ENCODE measurements at regions not wholly inside any gene's neighbourhood (a gene's known extent, or its start where the extent isn't known, plus 50 kb on each side); places are given as distances from the start of the nearest gene placed in this dataset.

GRCh38 chr6:139888681-139889122 is 514.3 kb upstream of the CITED2 start:
- no CpG with 5 or more reads among the region's 3 CpGs for WGBS (ENCODE audit: insufficient coverage, insufficient read length)
- Histone ChIP-seq H3K4me1 (ENCODE audit: control insufficient read depth, insufficient read depth, low read length) (no peaks in the 10 kb centered on the region; the same call in 1 of the 2 replicates), H3K27me3 (ENCODE audit: control insufficient read depth, insufficient read depth, low read length) (no peaks in the 10 kb centered on the region), H3K36me3 (ENCODE audit: control insufficient read depth, insufficient read depth, low read length) (no peaks in the 10 kb centered on the region), H3K9me3 (ENCODE audit: control insufficient read depth, insufficient read depth, low read length) (no peaks in the 10 kb centered on the region), H3K4me3 (ENCODE audit: low read length) (no peak overlapping the region), H3K27ac (ENCODE audit: low read length) (no peak overlapping the region)
- peak; percentile 48 for DNase-seq (ENCODE audit: low read depth, low spot score)

DNA sequence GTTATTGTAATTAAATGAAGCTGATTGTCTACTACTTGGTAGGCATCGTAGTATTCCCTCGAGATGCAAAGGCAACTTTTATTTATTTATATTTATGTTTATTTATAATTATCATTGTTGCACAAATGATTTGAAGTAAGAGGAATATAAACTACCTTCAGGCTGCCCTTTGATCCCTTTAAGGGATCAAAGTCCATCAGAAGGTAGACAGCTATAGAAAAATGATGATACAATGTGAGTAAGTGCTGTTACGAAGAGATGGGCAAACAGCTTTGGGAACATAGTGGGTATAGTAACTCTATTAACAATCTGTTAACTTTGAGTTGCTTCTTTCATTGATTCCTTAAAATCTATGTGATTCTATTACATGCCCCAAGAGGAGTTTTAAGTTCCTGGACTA is 512.8 kb upstream of the CITED2 start:
- Histone ChIP-seq H3K9me3 (ENCODE audit: control insufficient read depth, insufficient read depth, low read length) (no peaks in the 10 kb centered on the region), H3K27ac (ENCODE audit: low read length) (no peak overlapping the region), H3K36me3 (ENCODE audit: control insufficient read depth, insufficient read depth, low read length) (no peaks in the 10 kb centered on the region), H3K4me3 (ENCODE audit: low read length) (no peak overlapping the region), H3K27me3 (ENCODE audit: control insufficient read depth, insufficient read depth, low read length) (no peaks in the 10 kb centered on the region), H3K4me1 (ENCODE audit: control insufficient read depth, insufficient read depth, low read length) (no peaks in the 10 kb centered on the region; the same call in 1 of the 2 replicates)
- DNase-seq (ENCODE audit: low read depth, low spot score): no peak
- no CpG with 5 or more reads among the region's 3 CpGs for WGBS (ENCODE audit: insufficient coverage, insufficient read length)

GRCh38 chr6:139886396-139886795 is 511.9 kb upstream of the CITED2 start:
- H3K36me3 ChIP-seq (ENCODE audit: control insufficient read depth, insufficient read depth, low read length): no peaks in the 10 kb centered on the region
- no peak overlapping the region for H3K27ac ChIP-seq (ENCODE audit: low read length)
- H3K4me3 ChIP-seq (ENCODE audit: low read length): no peak overlapping the region
- no peaks in the 10 kb centered on the region for H3K27me3 ChIP-seq (ENCODE audit: control insufficient read depth, insufficient read depth, low read length)
- no peaks in the 10 kb centered on the region; the same call in 1 of the 2 replicates for H3K4me1 ChIP-seq (ENCODE audit: control insufficient read depth, insufficient read depth, low read length)
- no CpG with 5 or more reads among the region's 6 CpGs for WGBS (ENCODE audit: insufficient coverage, insufficient read length)
- no peaks in the 10 kb centered on the region for H3K9me3 ChIP-seq (ENCODE audit: control insufficient read depth, insufficient read depth, low read length)
- DNase-seq (ENCODE audit: low read depth, low spot score): no peak

DNA sequence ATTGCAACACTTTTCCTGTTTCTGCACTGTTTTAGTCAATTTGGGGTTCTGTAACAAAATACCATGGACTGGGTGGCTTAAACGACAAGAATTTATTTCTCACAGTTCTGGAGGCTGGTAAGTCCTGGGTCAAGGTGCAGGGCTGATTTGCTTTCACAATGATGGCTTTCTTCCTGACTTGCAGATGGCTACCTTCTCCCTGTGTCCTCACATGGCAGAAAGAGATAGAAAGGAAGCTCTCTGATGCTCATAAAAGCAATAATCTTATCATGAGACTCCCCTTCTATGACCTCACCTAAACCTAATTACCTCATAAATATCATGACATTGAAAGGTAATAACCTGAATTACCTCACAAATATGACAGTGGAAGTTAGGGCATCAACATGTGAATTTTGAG is 511.5 kb upstream of the CITED2 start:
- no peaks in the 10 kb centered on the region for H3K9me3 ChIP-seq (ENCODE audit: control insufficient read depth, insufficient read depth, low read length)
- H3K36me3 ChIP-seq (ENCODE audit: control insufficient read depth, insufficient read depth, low read length): no peaks in the 10 kb centered on the region
- DNase-seq (ENCODE audit: low read depth, low spot score): no peak
- H3K4me1 ChIP-seq (ENCODE audit: control insufficient read depth, insufficient read depth, low read length): peaks cover 2% of the 10 kb centered on the region; the same call in 1 of the 2 replicates
- H3K27ac ChIP-seq (ENCODE audit: low read length): no peak overlapping the region
- WGBS (ENCODE audit: insufficient coverage, insufficient read length): no CpG with 5 or more reads among the region's 1 CpG
- no peak overlapping the region for H3K4me3 ChIP-seq (ENCODE audit: low read length)
- H3K27me3 ChIP-seq (ENCODE audit: control insufficient read depth, insufficient read depth, low read length): no peaks in the 10 kb centered on the region

GRCh38 chr6:139883776-139884175 is 509.3 kb upstream of the CITED2 start:
- H3K36me3 ChIP-seq (ENCODE audit: control insufficient read depth, insufficient read depth, low read length): no peaks in the 10 kb centered on the region
- no CpG with 5 or more reads among the region's 5 CpGs for WGBS (ENCODE audit: insufficient coverage, insufficient read length)
- H3K4me1 ChIP-seq (ENCODE audit: control insufficient read depth, insufficient read depth, low read length): peaks cover 2% of the 10 kb centered on the region; the same call in 1 of the 2 replicates
- no peaks in the 10 kb centered on the region for H3K27me3 ChIP-seq (ENCODE audit: control insufficient read depth, insufficient read depth, low read length)
- DNase-seq (ENCODE audit: low read depth, low spot score): no peak
- H3K9me3 ChIP-seq (ENCODE audit: control insufficient read depth, insufficient read depth, low read length): no peaks in the 10 kb centered on the region
- H3K4me3 ChIP-seq (ENCODE audit: low read length): no peak overlapping the region
- H3K27ac ChIP-seq (ENCODE audit: low read length): no peak overlapping the region

DNA sequence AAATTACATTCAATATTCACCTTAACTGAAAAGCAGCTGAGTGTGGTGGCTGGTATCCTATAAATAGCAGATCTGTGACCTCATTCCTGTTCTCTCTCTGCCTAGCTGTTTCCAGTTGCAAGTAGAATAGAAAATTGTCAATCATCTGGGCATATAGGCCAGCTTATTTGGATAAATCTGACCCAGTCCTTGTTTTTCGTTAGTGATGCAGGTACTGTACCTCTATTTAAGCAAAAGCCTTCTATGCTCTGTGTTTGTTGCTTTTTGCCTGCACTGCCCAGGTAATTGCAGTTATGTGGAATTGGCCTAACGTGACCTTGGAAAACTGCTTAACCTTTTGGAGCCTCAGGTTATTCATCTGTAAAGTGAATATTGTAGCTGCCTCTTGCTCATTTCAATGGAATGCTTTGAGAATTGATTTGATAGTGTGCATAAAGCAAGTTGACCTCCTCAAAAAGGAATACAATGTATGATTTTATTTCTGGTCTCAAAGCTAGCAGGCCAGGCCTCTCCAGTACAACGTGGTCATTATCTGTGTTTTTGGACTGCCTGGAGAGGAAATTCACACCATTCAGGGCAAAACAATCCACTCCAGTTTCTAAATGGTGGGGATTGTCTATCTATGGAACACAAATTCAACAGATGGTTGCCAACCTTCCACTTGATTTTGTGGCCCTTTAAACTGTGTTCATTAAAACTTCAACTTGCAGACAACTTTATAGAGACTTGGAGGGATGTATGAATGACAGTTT is 508.7 kb upstream of the CITED2 start:
- DNase-seq (ENCODE audit: low read depth, low spot score): no peak
- Histone ChIP-seq H3K4me3 (ENCODE audit: low read length) (no peak overlapping the region), H3K27ac (ENCODE audit: low read length) (no peak overlapping the region), H3K9me3 (ENCODE audit: control insufficient read depth, insufficient read depth, low read length) (no peaks in the 10 kb centered on the region), H3K4me1 (ENCODE audit: control insufficient read depth, insufficient read depth, low read length) (peaks cover 2% of the 10 kb centered on the region; the same call in 1 of the 2 replicates), H3K36me3 (ENCODE audit: control insufficient read depth, insufficient read depth, low read length) (no peaks in the 10 kb centered on the region), H3K27me3 (ENCODE audit: control insufficient read depth, insufficient read depth, low read length) (no peaks in the 10 kb centered on the region)
- no CpG with 5 or more reads among the region's 3 CpGs for WGBS (ENCODE audit: insufficient coverage, insufficient read length)

DNA sequence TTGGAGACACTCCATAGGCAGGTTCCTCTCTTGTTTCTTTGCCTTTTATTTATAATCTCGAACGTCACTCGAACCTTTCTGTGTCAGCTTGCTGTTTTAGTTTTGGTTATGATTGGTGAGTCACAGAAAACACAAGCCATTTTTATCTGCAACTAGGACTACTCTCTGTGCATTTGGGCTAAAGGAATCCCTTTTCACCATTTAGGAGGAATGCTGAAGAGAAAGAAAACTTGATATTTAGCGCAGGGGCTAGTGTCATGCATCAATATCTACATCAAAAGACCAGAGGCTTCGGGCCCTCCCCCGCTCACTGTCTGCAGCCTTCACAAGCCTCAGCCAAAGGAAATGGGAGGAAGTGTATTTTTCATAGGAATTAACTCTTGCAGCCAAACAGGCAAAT is 507.8 kb upstream of the CITED2 start:
- Histone ChIP-seq H3K9me3 (ENCODE audit: control insufficient read depth, insufficient read depth, low read length) (no peaks in the 10 kb centered on the region), H3K4me3 (ENCODE audit: low read length) (no peak overlapping the region), H3K36me3 (ENCODE audit: control insufficient read depth, insufficient read depth, low read length) (no peaks in the 10 kb centered on the region), H3K27ac (ENCODE audit: low read length) (no peak overlapping the region), H3K27me3 (ENCODE audit: control insufficient read depth, insufficient read depth, low read length) (no peaks in the 10 kb centered on the region), H3K4me1 (ENCODE audit: control insufficient read depth, insufficient read depth, low read length) (peaks cover 2% of the 10 kb centered on the region; the same call in 1 of the 2 replicates)
- no peak for DNase-seq (ENCODE audit: low read depth, low spot score)
- WGBS (ENCODE audit: insufficient coverage, insufficient read length): no CpG with 5 or more reads among the region's 6 CpGs

DNA sequence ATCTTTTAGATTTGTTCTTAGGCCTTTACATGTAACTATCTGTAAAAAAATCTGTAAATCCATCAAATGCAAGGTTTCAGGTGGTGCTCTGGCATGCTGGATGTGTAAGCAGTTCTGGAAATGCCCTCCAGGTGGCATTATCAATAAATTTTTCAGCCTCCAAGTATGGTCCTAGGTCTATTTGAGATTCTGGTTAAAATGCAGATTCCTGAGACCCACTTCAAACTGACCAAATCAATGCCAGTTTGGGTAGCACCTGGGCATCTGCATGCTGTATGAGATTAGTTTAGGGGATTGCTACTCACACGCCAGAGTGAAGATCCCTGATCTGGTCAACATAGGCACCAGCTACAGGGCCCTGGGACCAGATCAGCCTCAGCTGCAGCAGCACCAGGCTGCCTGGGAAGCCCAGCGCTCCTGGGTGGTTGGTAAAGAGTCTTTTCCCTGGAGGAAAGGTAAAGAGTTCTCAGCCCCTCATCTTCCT is 507.3 kb upstream of the CITED2 start:
- H3K27ac ChIP-seq (ENCODE audit: low read length): no peak overlapping the region
- no peaks in the 10 kb centered on the region for H3K27me3 ChIP-seq (ENCODE audit: control insufficient read depth, insufficient read depth, low read length)
- no peak overlapping the region for H3K4me3 ChIP-seq (ENCODE audit: low read length)
- no peaks in the 10 kb centered on the region for H3K9me3 ChIP-seq (ENCODE audit: control insufficient read depth, insufficient read depth, low read length)
- peak; percentile 41 for DNase-seq (ENCODE audit: low read depth, low spot score)
- H3K4me1 ChIP-seq (ENCODE audit: control insufficient read depth, insufficient read depth, low read length): peaks cover 2% of the 10 kb centered on the region; the same call in 1 of the 2 replicates
- no CpG with 5 or more reads among the region's 2 CpGs for WGBS (ENCODE audit: insufficient coverage, insufficient read length)
- no peaks in the 10 kb centered on the region for H3K36me3 ChIP-seq (ENCODE audit: control insufficient read depth, insufficient read depth, low read length)

DNA sequence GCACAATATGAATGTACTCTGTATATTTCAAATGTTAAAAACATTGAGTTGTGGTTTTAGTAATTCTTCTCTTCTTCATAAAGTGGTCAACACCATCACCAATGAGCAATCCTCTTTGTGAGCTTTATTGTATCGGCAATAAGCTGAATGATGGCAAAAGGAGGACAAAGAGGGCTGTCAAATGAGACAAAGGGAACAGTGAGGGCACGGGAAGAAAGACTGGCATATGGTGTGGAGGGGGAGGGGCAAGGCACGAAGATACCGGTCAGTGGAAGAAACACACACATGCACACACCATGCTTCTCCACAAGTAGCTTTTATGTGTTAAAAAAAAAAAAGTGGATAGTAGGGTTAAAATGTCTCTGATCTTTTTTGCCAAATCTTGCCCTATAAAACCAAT is 506.8 kb upstream of the CITED2 start:
- Histone ChIP-seq H3K27ac (ENCODE audit: low read length) (no peak overlapping the region), H3K4me1 (ENCODE audit: control insufficient read depth, insufficient read depth, low read length) (peaks cover 2% of the 10 kb centered on the region; the same call in 1 of the 2 replicates), H3K36me3 (ENCODE audit: control insufficient read depth, insufficient read depth, low read length) (no peaks in the 10 kb centered on the region), H3K9me3 (ENCODE audit: control insufficient read depth, insufficient read depth, low read length) (no peaks in the 10 kb centered on the region), H3K4me3 (ENCODE audit: low read length) (no peak overlapping the region), H3K27me3 (ENCODE audit: control insufficient read depth, insufficient read depth, low read length) (no peaks in the 10 kb centered on the region)
- DNase-seq (ENCODE audit: low read depth, low spot score): no peak
- WGBS (ENCODE audit: insufficient coverage, insufficient read length): no CpG with 5 or more reads among the region's 4 CpGs

DNA sequence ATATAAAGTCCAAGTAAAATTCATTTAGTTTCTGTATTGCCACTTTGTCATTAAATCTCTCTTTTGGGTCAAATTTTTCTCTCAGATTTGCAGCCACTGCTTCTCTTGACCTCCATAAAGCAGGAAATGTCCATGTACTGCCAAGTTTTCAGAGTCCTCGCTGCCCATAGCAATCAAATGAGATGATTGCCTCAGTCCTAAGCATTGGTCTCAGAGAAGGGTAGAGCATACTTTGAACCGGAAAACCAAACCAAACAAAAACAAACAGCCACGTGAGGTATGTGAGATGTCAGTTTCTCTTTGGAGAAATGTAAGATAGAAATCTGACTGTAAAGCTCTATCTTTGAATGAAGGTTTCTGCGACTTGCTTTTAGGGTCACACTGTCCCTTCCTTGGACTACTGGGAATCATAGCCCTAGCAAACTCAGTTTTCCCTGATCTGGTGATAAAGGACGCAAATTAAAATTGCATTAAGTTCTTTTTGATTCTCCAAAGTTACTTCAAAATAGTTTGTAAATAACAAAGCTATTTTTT is 505.4 kb upstream of the CITED2 start:
- peaks cover 2% of the 10 kb centered on the region; the same call in 1 of the 2 replicates for H3K4me1 ChIP-seq (ENCODE audit: control insufficient read depth, insufficient read depth, low read length)
- H3K27me3 ChIP-seq (ENCODE audit: control insufficient read depth, insufficient read depth, low read length): no peaks in the 10 kb centered on the region
- H3K36me3 ChIP-seq (ENCODE audit: control insufficient read depth, insufficient read depth, low read length): no peaks in the 10 kb centered on the region
- DNase-seq (ENCODE audit: low read depth, low spot score): no peak
- no peak overlapping the region for H3K27ac ChIP-seq (ENCODE audit: low read length)
- no peak overlapping the region for H3K4me3 ChIP-seq (ENCODE audit: low read length)
- WGBS (ENCODE audit: insufficient coverage, insufficient read length): no CpG with 5 or more reads among the region's 5 CpGs
- no peaks in the 10 kb centered on the region for H3K9me3 ChIP-seq (ENCODE audit: control insufficient read depth, insufficient read depth, low read length)

Data from iPS DF 6.9 (cell line).